HG02970 (cell line): ENCODE measurements at regions not wholly inside any gene's neighbourhood (a gene's known extent, or its start where the extent isn't known, plus 50 kb on each side); places are given as distances from the start of the nearest gene placed in this dataset.

Source experiments
- ATAC-seq: cut with Tn5 transposase; IDR thresholded peaks from one replicate; pipeline ENCODE4 v1.9.1; 2021; ENCODE audit warnings: mild to moderate bottlenecking, moderate library complexity, moderate number of reproducible peaks; ENCODE audit not compliant: unreplicated experiment, low FRiP score

- ATAC-seq: no peak
These were observed 195.0 kb downstream of the MYCN start for GRCh38 chr2:16135196-16135912.

- no peak for ATAC-seq
These were observed 194.3 kb downstream of the MYCN start for GRCh38 chr2:16134436-16135165.

- no peak for ATAC-seq
These were observed 190.6 kb downstream of the MYCN start for GRCh38 chr2:16130906-16131400.

GRCh38 chr2:16130541-16130880 is 190.2 kb downstream of the MYCN start:
- no peak for ATAC-seq

GRCh38 chr2:16129716-16130540 is 189.6 kb downstream of the MYCN start:
- ATAC-seq: no peak

GRCh38 chr2:16128746-16129610 is 188.6 kb downstream of the MYCN start:
- ATAC-seq: no peak

- no peak for ATAC-seq
These were observed 187.6 kb downstream of the MYCN start for GRCh38 chr2:16127958-16128357.

- ATAC-seq: no peak
These were observed 187.1 kb downstream of the MYCN start for GRCh38 chr2:16127276-16127940.

GRCh38 chr2:16126517-16127275 is 186.3 kb downstream of the MYCN start:
- ATAC-seq: no peak

- no peak for ATAC-seq
These were observed 185.5 kb downstream of the MYCN start for GRCh38 chr2:16125614-16126516.

GRCh38 chr2:16124881-16125613 is 184.7 kb downstream of the MYCN start:
- ATAC-seq: no peak

GRCh38 chr2:16123856-16124780 is 183.8 kb downstream of the MYCN start:
- no peak for ATAC-seq

- no peak for ATAC-seq
These were observed 183.1 kb downstream of the MYCN start for GRCh38 chr2:16123421-16123820.

GRCh38 chr2:16122556-16122955 is 182.2 kb downstream of the MYCN start:
- ATAC-seq: no peak

- no peak for ATAC-seq
These were observed 181.6 kb downstream of the MYCN start for GRCh38 chr2:16121986-16122390.
